ENCODE measurements at regions not wholly inside any gene's neighbourhood (a gene's known extent, or its start where the extent isn't known, plus 50 kb on each side); places are given as distances from the start of the nearest gene placed in this dataset.

- DNase-seq = no peak
These were observed 107.0 kb downstream of the ARF6 start for GRCh38 chr14:49999826-50000379.

GRCh38 chr14:50000380-50001150 is 107.7 kb downstream of the ARF6 start:
- DNase-seq = no peak

GRCh38 chr14:50001151-50001998 is 108.5 kb downstream of the ARF6 start:
- peak; percentile 48 for DNase-seq

- no peak for DNase-seq
These were observed 109.4 kb downstream of the ARF6 start for GRCh38 chr14:50001999-50002925.

- no peak for DNase-seq
These were observed 110.0 kb downstream of the ARF6 start for GRCh38 chr14:50002926-50003212.

- DNase-seq = peak; percentile 56
These were observed 110.5 kb downstream of the ARF6 start for GRCh38 chr14:50003213-50004021.

- no peak for DNase-seq
These were observed 110.2 kb downstream of the VCPKMT start for GRCh38 chr14:50006141-50006540.

GRCh38 chr14:50007123-50007903 is 109.1 kb downstream of the VCPKMT start:
- no peak for DNase-seq

- DNase-seq = no peak
These were observed 107.8 kb downstream of the VCPKMT start for GRCh38 chr14:50008562-50008961.

- no peak for DNase-seq
These were observed 107.4 kb downstream of the VCPKMT start for GRCh38 chr14:50008974-50009373.

- no peak for DNase-seq
These were observed 105.6 kb downstream of the VCPKMT start for GRCh38 chr14:50010752-50011151.

- no peak for DNase-seq
These were observed 105.1 kb downstream of the VCPKMT start for GRCh38 chr14:50011242-50011641.

- DNase-seq = no peak
These were observed 103.7 kb downstream of the VCPKMT start for GRCh38 chr14:50012644-50013043.

- DNase-seq = no peak
These were observed 103.0 kb downstream of the VCPKMT start for GRCh38 chr14:50013198-50013918.

GRCh38 chr14:50013934-50014333 is 102.4 kb downstream of the VCPKMT start:
- DNase-seq = no peak

- DNase-seq = no peak
These were observed 101.5 kb downstream of the VCPKMT start for GRCh38 chr14:50014809-50015430.

GRCh38 chr14:50015716-50016115 is 100.7 kb downstream of the VCPKMT start:
- DNase-seq = no peak

GRCh38 chr14:50018201-50018932 is 98.0 kb downstream of the VCPKMT start:
- DNase-seq = no peak

- no peak for DNase-seq
These were observed 97.5 kb downstream of the VCPKMT start for GRCh38 chr14:50018933-50019210.

GRCh38 chr14:50020184-50020583 is 96.2 kb downstream of the VCPKMT start:
- DNase-seq = no peak
